ENCODE measurements at regions not wholly inside any gene's neighbourhood (a gene's known extent, or its start where the extent isn't known, plus 50 kb on each side); places are given as distances from the start of the nearest gene placed in this dataset.
A peak's percentile ranks its signal among the peaks of the same experiment; 100 is the strongest.

DNA sequence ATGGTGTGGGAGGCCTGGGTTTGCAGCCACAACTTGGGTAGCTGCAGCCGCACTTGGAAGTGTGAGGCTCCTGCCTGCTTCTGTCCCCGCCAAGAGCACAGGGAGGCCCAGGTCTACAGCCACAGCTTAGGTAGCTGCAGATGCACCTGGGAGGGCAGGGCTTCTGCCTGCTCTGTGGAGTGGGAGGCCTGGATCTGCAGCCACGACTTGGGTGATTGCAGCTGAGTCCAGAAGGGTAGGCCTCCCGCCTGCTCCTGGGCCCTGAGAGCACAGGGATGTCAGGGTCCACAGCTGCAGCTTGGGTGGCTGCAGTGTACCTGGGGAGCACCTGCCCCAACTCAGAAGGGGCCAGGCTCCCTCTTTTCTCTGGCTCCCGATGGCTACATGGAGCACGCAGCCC, 287.3 kb downstream of the AEBP2 start:
- DNase-seq (ENCODE audit: low spot score in 2 of 2) = no peak
- in situ Hi-C loops (cut with MboI; ENCODE audit: low sequenced_read_pairs) = no loop called here
- H3K27me3 ChIP-seq (ENCODE audit: low read depth) = no peaks in the 10 kb centered on the region
- no peaks in the 10 kb centered on the region for H3K9me3 ChIP-seq
- no peak overlapping the region for H3K4me3 ChIP-seq
- no peaks in the 10 kb centered on the region for H3K36me3 ChIP-seq (replicated peaks)
- no peaks in the 10 kb centered on the region for H3K4me1 ChIP-seq

DNA sequence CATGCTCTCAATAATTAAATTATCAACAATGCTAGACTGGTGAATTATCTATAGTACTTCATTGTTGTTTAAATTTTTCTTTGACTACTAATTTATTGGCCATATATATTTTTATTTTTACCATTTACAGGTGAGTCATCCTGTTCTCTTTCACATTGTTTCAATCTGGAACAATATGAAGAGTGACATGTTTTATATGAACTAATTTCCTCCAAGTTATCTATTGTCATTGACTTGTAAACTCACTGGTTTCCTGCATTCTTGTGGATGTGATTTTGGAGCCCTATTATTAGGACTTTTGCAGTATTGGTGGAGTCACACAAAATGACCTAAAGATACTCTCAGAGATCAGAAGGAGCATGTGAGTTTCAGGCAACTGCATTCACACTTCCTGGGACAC, 297.7 kb downstream of the AEBP2 start:
- in situ Hi-C loops (cut with MboI; ENCODE audit: low sequenced_read_pairs) = no loop called here
- H3K9me3 ChIP-seq = no peaks in the 10 kb centered on the region; the same call in 1 of the 2 replicates

DNA sequence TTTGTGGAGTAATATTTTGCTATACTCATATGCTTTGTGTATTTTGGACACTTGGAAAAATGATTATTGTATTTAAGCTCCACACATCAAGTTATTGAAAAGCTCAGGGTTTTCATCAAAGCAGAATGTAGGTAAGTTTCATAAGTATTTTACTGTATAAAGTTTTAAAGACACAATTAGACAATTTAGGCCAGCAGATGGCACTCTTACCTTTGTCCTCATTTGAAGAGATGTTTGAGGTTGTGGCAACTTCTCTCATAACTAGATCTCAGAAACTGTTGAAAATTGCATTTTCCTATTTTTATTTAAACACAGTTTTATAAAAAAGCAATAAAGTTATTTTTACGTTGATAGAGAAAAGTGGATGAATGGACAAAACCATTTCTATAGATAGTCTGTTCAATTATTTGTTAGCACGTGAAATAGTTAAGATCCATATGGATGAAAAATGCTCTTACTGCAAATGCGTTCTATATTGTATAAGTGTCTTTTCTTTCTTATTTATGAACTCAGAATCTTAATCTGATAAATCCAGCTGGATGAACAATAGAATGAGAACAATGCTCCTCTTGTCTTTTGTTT, 300.0 kb downstream of the AEBP2 start:
- peak; percentile 61 to 65 for DNase-seq (ENCODE audit: low spot score in 2 of 2)
- in situ Hi-C loops (cut with MboI; ENCODE audit: low sequenced_read_pairs) = no loop called here
- H3K9me3 ChIP-seq = no peaks in the 10 kb centered on the region; the same call in 1 of the 2 replicates

More for the DNA sequence above, 297.7 kb downstream of the AEBP2 start:
- Histone ChIP-seq H3K27me3 (ENCODE audit: low read depth) (peaks cover 2% of the 10 kb centered on the region; the same call in 1 of the 2 replicates), H3K4me3 (no peak overlapping the region), H3K36me3 (replicated peaks) (no peaks in the 10 kb centered on the region), H3K4me1 (no peaks in the 10 kb centered on the region)
- no peak for DNase-seq (ENCODE audit: low spot score in 2 of 2)

DNA sequence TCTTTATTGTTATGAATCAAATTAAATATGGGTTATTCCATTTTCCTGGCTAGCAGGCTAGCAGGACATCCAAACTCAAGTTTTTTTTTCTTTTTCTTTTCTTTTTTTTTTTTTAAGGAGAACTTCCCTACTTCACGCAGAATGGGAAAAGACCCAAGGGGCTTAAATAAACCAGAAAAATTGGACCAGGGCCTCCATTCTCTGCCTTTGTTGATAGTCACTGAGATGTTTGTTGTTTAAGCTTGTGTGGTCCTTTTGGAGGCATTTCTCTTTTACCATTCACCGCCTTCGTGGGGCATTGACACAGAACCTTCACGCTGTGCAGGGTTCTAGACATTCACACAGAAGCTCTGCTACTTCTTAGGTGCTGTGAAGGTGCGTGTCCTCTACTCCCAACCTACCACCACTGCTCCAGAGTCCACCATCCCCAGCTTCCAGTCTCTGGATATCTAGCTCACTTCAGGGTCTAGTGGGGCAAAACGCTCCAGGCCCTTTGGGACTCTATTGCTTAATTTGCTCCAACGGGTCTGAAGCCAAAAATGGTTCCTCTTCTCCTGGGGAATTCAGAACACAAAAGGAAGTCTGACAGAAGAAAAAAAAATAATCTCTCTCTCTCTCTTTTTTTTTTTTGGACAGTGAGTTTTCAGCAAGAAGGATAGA, 301.3 kb downstream of the AEBP2 start:
- Histone ChIP-seq H3K4me3 (no peak overlapping the region), H3K36me3 (replicated peaks) (no peaks in the 10 kb centered on the region), H3K9me3 (no peaks in the 10 kb centered on the region), H3K4me1 (no peaks in the 10 kb centered on the region), H3K27me3 (ENCODE audit: low read depth) (peaks cover 15% of the 10 kb centered on the region)
- in situ Hi-C loops (cut with MboI; ENCODE audit: low sequenced_read_pairs) = no loop called here
- DNase-seq (ENCODE audit: low spot score in 2 of 2) = no peak

More for the DNA sequence above, 300.0 kb downstream of the AEBP2 start:
- Histone ChIP-seq H3K27me3 (ENCODE audit: low read depth) (peaks cover 13% of the 10 kb centered on the region), H3K4me1 (no peaks in the 10 kb centered on the region), H3K36me3 (replicated peaks) (no peaks in the 10 kb centered on the region), H3K4me3 (no peak overlapping the region)

DNA sequence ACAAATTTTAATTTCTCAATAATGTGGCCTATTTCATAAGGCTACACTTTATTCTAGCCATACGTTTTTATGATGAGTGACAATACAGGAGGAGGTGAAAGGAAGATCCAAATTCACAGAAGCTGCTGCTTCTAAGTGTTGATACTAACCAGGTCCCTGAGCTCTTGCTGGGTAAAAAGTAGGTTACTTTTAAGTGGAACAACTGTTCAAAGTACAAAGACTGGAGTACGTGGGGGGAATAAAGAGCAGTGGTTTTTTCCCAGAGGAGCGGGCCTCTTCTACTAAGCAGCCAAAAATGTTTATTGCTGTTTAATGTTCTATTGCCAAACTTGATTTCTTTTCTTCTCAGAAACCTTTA, 301.8 kb downstream of the AEBP2 start:
- Histone ChIP-seq H3K36me3 (replicated peaks) (no peaks in the 10 kb centered on the region), H3K4me1 (no peaks in the 10 kb centered on the region), H3K9me3 (no peaks in the 10 kb centered on the region), H3K27me3 (ENCODE audit: low read depth) (peaks cover 15% of the 10 kb centered on the region), H3K4me3 (no peak overlapping the region)
- in situ Hi-C loops (cut with MboI; ENCODE audit: low sequenced_read_pairs) = no loop called here
- DNase-seq (ENCODE audit: low spot score in 2 of 2) = no peak

DNA sequence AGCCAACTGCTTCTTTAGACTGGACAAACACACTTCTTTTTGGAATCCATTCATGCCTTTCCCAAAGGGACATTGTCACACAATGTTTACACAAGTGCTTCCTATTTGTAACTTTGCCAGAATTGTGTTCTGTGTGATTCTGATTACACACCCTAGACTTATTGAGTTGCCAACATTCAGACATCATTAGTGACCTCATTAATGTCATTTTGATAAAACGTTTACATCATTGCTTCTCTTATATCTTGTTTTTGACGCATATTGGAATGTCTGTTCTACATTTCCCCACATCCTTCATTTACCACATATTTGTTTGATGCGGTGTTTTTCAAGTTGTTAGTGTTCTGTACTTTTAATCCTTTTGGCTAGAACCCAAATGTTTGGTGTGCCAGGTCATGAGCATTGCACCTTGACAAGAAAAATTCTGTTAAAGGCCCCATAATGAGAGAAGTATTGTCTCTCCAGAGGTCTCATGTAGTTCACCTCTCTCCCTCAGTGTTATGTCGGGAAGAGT, 305.5 kb downstream of the AEBP2 start:
- Histone ChIP-seq H3K4me3 (no peak overlapping the region), H3K36me3 (replicated peaks) (no peaks in the 10 kb centered on the region), H3K4me1 (no peaks in the 10 kb centered on the region), H3K27me3 (ENCODE audit: low read depth) (peaks cover 15% of the 10 kb centered on the region), H3K9me3 (no peaks in the 10 kb centered on the region)
- no peak for DNase-seq (ENCODE audit: low spot score in 2 of 2)
- in situ Hi-C loops (cut with MboI; ENCODE audit: low sequenced_read_pairs) = no loop called here

- Histone ChIP-seq H3K9me3 (no peaks in the 10 kb centered on the region), H3K4me3 (no peak overlapping the region), H3K36me3 (replicated peaks) (no peaks in the 10 kb centered on the region), H3K4me1 (no peaks in the 10 kb centered on the region), H3K27me3 (ENCODE audit: low read depth) (peaks cover 15% of the 10 kb centered on the region; the same call in 1 of the 2 replicates)
- in situ Hi-C loops (cut with MboI; ENCODE audit: low sequenced_read_pairs) = no loop called here
- no peak for DNase-seq (ENCODE audit: low spot score in 2 of 2)
Observed at GRCh38 chr12:19746471-19746870, 307.2 kb downstream of the AEBP2 start.

GRCh38 chr12:19749906-19750574, 310.7 kb downstream of the AEBP2 start:
- Histone ChIP-seq H3K36me3 (replicated peaks) (no peaks in the 10 kb centered on the region), H3K27me3 (ENCODE audit: low read depth) (no peaks in the 10 kb centered on the region), H3K4me3 (no peak overlapping the region), H3K9me3 (0 out of 2 replicates have a peak, but pooled peaks cover 2% of the 10 kb centered on the region), H3K4me1 (no peaks in the 10 kb centered on the region)
- in situ Hi-C loops (cut with MboI; ENCODE audit: low sequenced_read_pairs) = no loop called here
- DNase-seq (ENCODE audit: low spot score in 2 of 2) = no peak

- H3K4me1 ChIP-seq = no peaks in the 10 kb centered on the region
- in situ Hi-C loops (cut with MboI; ENCODE audit: low sequenced_read_pairs) = no loop called here
Observed at GRCh38 chr12:19751078-19751477, 311.8 kb downstream of the AEBP2 start.

GRCh38 chr12:19752712-19753111, 313.4 kb downstream of the AEBP2 start:
- Histone ChIP-seq H3K4me1 (no peaks in the 10 kb centered on the region), H3K36me3 (replicated peaks) (no peaks in the 10 kb centered on the region), H3K4me3 (no peak overlapping the region), H3K27me3 (ENCODE audit: low read depth) (no peaks in the 10 kb centered on the region; the same call in 1 of the 2 replicates), H3K9me3 (0 out of 2 replicates have a peak, but pooled peaks cover 2% of the 10 kb centered on the region)
- DNase-seq (ENCODE audit: low spot score in 2 of 2) = no peak
- in situ Hi-C loops (cut with MboI; ENCODE audit: low sequenced_read_pairs) = no loop called here

More at GRCh38 chr12:19751078-19751477, 311.8 kb downstream of the AEBP2 start:
- Histone ChIP-seq H3K36me3 (replicated peaks) (no peaks in the 10 kb centered on the region), H3K27me3 (ENCODE audit: low read depth) (no peaks in the 10 kb centered on the region; the same call in 1 of the 2 replicates), H3K9me3 (0 out of 2 replicates have a peak, but pooled peaks cover 2% of the 10 kb centered on the region), H3K4me3 (no peak overlapping the region)
- DNase-seq (ENCODE audit: low spot score in 2 of 2) = peak in 1 of 2 experiments; percentile 1

- H3K4me3 ChIP-seq = no peak overlapping the region
Observed at GRCh38 chr12:19755136-19755535, 315.8 kb downstream of the AEBP2 start.

DNA sequence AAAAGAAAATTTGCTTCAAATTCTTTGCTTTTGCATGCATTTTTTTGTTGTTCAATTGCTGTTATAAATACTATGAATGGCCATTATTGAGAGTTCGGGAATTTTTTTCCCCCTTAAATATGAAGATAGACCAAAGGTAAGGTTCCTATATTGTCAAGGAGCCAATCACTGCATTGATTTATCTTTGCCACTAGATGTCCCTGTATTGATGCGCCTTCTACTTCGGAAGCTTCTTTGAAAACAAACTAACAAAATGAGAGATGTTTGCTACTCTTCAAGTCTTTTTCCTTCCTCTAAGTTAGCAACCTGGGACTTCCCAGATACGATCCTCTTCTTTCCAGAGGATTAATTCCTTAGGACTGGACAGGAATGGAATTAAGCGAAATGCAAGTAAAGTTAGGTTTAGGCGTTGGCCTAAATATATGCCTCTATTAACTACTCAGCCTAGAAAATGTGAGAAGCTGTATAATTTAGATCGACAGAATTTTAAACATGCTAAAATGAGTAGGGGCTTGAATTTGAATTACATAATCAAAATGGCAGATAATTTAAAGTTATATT, 318.1 kb downstream of the AEBP2 start:
- peak in 1 of 2 experiments; percentile 50 for DNase-seq (ENCODE audit: low spot score in 2 of 2)
- H3K9me3 ChIP-seq = 0 out of 2 replicates have a peak, but pooled peaks cover 2% of the 10 kb centered on the region
- in situ Hi-C loops (cut with MboI; ENCODE audit: low sequenced_read_pairs) = no loop called here

More at GRCh38 chr12:19755136-19755535, 315.8 kb downstream of the AEBP2 start:
- Histone ChIP-seq H3K27me3 (ENCODE audit: low read depth) (no peaks in the 10 kb centered on the region; the same call in 1 of the 2 replicates), H3K36me3 (replicated peaks) (no peaks in the 10 kb centered on the region), H3K9me3 (0 out of 2 replicates have a peak, but pooled peaks cover 2% of the 10 kb centered on the region), H3K4me1 (no peaks in the 10 kb centered on the region)
- in situ Hi-C loops (cut with MboI; ENCODE audit: low sequenced_read_pairs) = no loop called here
- no peak for DNase-seq (ENCODE audit: low spot score in 2 of 2)

DNA sequence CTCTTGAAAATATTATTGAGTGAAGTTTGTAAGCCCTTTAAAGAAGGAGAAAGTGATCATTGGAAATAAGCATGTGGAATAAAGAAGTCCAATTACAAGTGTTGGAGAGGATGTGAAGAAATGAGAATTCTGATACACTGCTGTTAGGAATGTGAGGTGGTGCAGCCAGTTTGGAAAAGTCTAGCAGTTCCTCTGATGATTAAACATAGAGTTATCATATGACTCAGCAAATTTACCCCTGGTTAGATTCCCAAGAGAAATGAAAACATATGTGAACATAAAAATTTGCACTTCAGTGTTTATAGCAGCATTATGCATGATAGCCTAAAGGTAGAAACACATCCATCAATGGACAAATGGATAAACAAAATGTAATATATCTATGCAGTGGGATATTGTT, 319.9 kb downstream of the AEBP2 start:
- no peaks in the 10 kb centered on the region for H3K36me3 ChIP-seq (replicated peaks)
- in situ Hi-C loops (cut with MboI; ENCODE audit: low sequenced_read_pairs) = no loop called here
- no peak overlapping the region for H3K4me3 ChIP-seq
- H3K4me1 ChIP-seq = no peaks in the 10 kb centered on the region
- DNase-seq (ENCODE audit: low spot score in 2 of 2) = no peak
- H3K27me3 ChIP-seq (ENCODE audit: low read depth) = no peaks in the 10 kb centered on the region; the same call in 1 of the 2 replicates
- H3K9me3 ChIP-seq = no peaks in the 10 kb centered on the region

More for the DNA sequence above, 318.1 kb downstream of the AEBP2 start:
- H3K36me3 ChIP-seq (replicated peaks) = no peaks in the 10 kb centered on the region
- H3K4me3 ChIP-seq = no peak overlapping the region
- no peaks in the 10 kb centered on the region; the same call in 1 of the 2 replicates for H3K27me3 ChIP-seq (ENCODE audit: low read depth)
- no peaks in the 10 kb centered on the region for H3K4me1 ChIP-seq

All from HAP-1 (cell line).